Liver (tissue), 8 donors: ENCODE measurements at regions not wholly inside any gene's neighbourhood (a gene's known extent, or its start where the extent isn't known, plus 50 kb on each side); places are given as distances from the start of the nearest gene placed in this dataset.

Source experiments
- DNase-seq: peaks from one replicate; pipeline ENCODE4 v3.0.0-alpha.2; 2017; ENCODE audit warnings: low spot score
- H3K27ac ChIP-seq, 2 donors: one replicate each; pipeline ENCODE4 v1.7.0; 2013; ENCODE audit warnings: inconsistent platforms in 2 of 2, low read length in 2 of 2, control low read depth in 1 of 2, low read depth in 1 of 2, mild to moderate bottlenecking in 1 of 2
- H3K27me3 ChIP-seq, 4 donors: one replicate each; pipeline versions ENCODE4 v1.6.1 to v1.7.0; 2013; ENCODE audit warnings: low read length in 3 of 4, inconsistent platforms in 1 of 4, mild to moderate bottlenecking in 1 of 4, moderate library complexity in 1 of 4; ENCODE audit not compliant: control insufficient read depth in 4 of 4, insufficient read depth in 4 of 4
- H3K36me3 ChIP-seq, 4 donors: one replicate each; pipeline versions ENCODE4 v1.6.1 to v1.7.0; 2013; ENCODE audit warnings: low read length in 3 of 4, mild to moderate bottlenecking in 3 of 4, low read depth in 1 of 4, moderate library complexity in 1 of 4; ENCODE audit not compliant: control insufficient read depth in 4 of 4, insufficient read depth in 3 of 4
- H3K4me1 ChIP-seq, 4 donors: one replicate each; pipeline versions ENCODE4 v1.6.1 to v1.7.0; 2013; ENCODE audit warnings: low read length in 3 of 4, mild to moderate bottlenecking in 3 of 4, moderate library complexity in 1 of 4; ENCODE audit not compliant: control insufficient read depth in 4 of 4, insufficient read depth in 4 of 4
- H3K4me3 ChIP-seq, 3 donors: one replicate each; pipeline versions ENCODE4 v1.6.1 to v1.7.0; 2013; ENCODE audit warnings: low read length in 3 of 3, control low read depth in 1 of 3, low read depth in 1 of 3, mild to moderate bottlenecking in 1 of 3
- H3K9ac ChIP-seq, 2 donors: one replicate each; pipeline ENCODE4 v1.7.0; 2013; ENCODE audit warnings: low read length in 2 of 2, mild to moderate bottlenecking in 2 of 2, moderate library complexity in 2 of 2, control low read depth in 1 of 2, low read depth in 1 of 2
- H3K9me3 ChIP-seq, 4 donors: one replicate each; pipeline versions ENCODE4 v1.6.1 to v1.7.0; 2013; ENCODE audit warnings: low read length in 3 of 4; ENCODE audit not compliant: control insufficient read depth in 4 of 4
- EGR1 ChIP-seq, 2 donors: IDR thresholded peaks; 2 replicates each; pipeline ENCODE4 v1.6.1; 2016 to 2018; ENCODE audit warnings: antibody characterized with exemption in 2 of 2, low read depth in 2 of 2
- FOXA1 ChIP-seq: IDR thresholded peaks from 2 replicates; pipeline ENCODE4 v1.6.1; 2016; ENCODE audit warnings: antibody characterized with exemption
- FOXA2 ChIP-seq: IDR thresholded peaks from 2 replicates; pipeline ENCODE4 v1.6.1; 2016; ENCODE audit warnings: antibody characterized with exemption
- GABPA ChIP-seq, 2 donors: IDR thresholded peaks in 1 of 2; conservative IDR thresholded peaks in 1 of 2; 2 replicates each; pipeline ENCODE4 v1.6.1; 2016; ENCODE audit warnings: antibody characterized with exemption in 2 of 2, mild to moderate bottlenecking in 1 of 2, moderate library complexity in 1 of 2
- HNF4A ChIP-seq, 2 donors: conservative IDR thresholded peaks; 2 replicates each; pipeline ENCODE4 v1.6.1; 2016; ENCODE audit warnings: antibody characterized with exemption in 2 of 2, mild to moderate bottlenecking in 2 of 2
- HNF4G ChIP-seq: IDR thresholded peaks from 2 replicates; pipeline ENCODE4 v1.6.1; 2016; ENCODE audit warnings: antibody characterized with exemption
- JUND ChIP-seq, 2 donors: IDR thresholded peaks; 2 replicates each; pipeline ENCODE4 v1.6.1; 2016; ENCODE audit warnings: antibody characterized with exemption in 2 of 2
- NR2F2 ChIP-seq: IDR thresholded peaks from 2 replicates; pipeline ENCODE4 v1.6.1; 2016; ENCODE audit warnings: antibody characterized with exemption
- RAD21 ChIP-seq, 2 donors: IDR thresholded peaks; 2 replicates each; pipeline ENCODE4 v1.6.1; 2016; ENCODE audit warnings: antibody characterized with exemption in 2 of 2, mild to moderate bottlenecking in 2 of 2
- RXRA ChIP-seq, 2 donors: IDR thresholded peaks; 2 replicates each; pipeline ENCODE4 v1.6.1; 2017 to 2018; ENCODE audit warnings: antibody characterized with exemption in 2 of 2, mild to moderate bottlenecking in 1 of 2
- SP1 ChIP-seq: IDR thresholded peaks from 2 replicates; pipeline ENCODE4 v1.6.1; 2018; ENCODE audit warnings: antibody characterized with exemption, mild to moderate bottlenecking
- TAF1 ChIP-seq: conservative IDR thresholded peaks from 2 replicates; pipeline ENCODE4 v1.6.1; 2016; ENCODE audit warnings: antibody characterized with exemption, mild to moderate bottlenecking
- YY1 ChIP-seq: IDR thresholded peaks from 2 replicates; pipeline ENCODE4 v1.6.1; 2016; ENCODE audit warnings: antibody characterized with exemption, mild to moderate bottlenecking
- WGBS: extraction: QIAGEN DNeasy Blood & Tissue Kit; methylation state at CpG from one replicate; pipeline ENCODE4 v1.1.7; 2013; 5-methylcytosine and 5-hydroxymethylcytosine counted together
- TF ChIP-seq, protein P1 (sequence below): fragments of 150-350 bp; IDR thresholded peaks from 2 replicates; pipeline ENCODE4 v1.5.1; 2017; ENCODE audit warnings: improper control_type of control experiment, low read depth, low read length; ENCODE audit not compliant: missing input control
- TF ChIP-seq, protein P2 (sequence below): IDR thresholded peaks from 2 replicates; pipeline ENCODE4 v1.6.1; 2016; ENCODE audit warnings: antibody characterized with exemption, mild to moderate bottlenecking
- TF ChIP-seq, protein P3 (sequence below): IDR thresholded peaks from 2 replicates; pipeline ENCODE4 v1.6.1; 2016; ENCODE audit warnings: antibody characterized with exemption
- TF ChIP-seq, protein P4 (sequence below): IDR thresholded peaks from 2 replicates; pipeline ENCODE4 v1.6.1; 2016; ENCODE audit warnings: antibody characterized with exemption
- TF ChIP-seq, protein P5 (sequence below): IDR thresholded peaks from 2 replicates; pipeline ENCODE4 v1.6.1; 2016; ENCODE audit warnings: antibody characterized with exemption
- donor health status: healthy.
- donor health status: healthy.
- donor health status: healthy.
- donor health status: healthy.
- donor health status: healthy.

DNA sequence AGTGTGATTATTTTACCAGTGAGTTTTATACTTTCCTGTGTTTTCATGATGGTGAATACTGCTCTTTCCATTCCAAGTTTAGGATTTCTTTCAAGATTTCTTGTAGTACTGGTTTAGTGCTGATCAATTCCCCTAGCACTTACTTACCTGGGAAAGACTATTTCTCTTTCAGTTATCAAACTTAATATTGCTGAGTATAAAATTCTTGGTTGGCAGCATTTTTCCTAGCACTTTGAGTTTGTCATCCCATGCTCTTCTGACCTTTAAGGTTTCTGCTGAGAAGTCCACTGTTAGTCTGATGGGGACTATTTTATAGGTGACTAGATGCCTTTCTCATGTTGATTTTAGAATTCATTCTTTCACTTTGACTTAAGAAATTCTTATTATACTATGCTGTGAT is 842.8 kb upstream of the CITED2 start (continued):
- no peak for TF ChIP-seq HNF4G

DNA sequence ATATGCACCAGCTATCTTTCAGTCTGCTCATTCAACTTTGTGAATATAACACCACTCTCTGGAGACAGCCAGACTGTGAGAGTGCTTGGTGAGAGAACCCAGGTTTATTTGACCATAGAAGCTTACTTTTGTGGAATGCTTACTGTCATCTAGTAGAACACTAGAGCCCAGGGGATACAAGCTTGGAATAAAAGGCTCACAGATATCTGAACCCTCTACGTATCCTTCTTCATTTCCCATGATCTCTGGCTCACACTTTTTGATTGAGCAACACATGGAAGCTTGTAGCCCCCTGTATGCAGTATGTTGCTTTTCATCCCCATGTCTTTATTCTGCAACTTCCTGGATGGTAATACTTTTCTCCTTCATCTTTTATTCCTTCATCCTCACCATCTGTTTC is 835.3 kb upstream of the CITED2 start:
- no peak overlapping the region for H3K27ac ChIP-seq
- no peaks in the 10 kb centered on the region for H3K4me1 ChIP-seq
- no peak overlapping the region for H3K9ac ChIP-seq
- no peak for DNase-seq
- no peaks in the 10 kb centered on the region for H3K27me3 ChIP-seq
- no peaks in the 10 kb centered on the region for H3K9me3 ChIP-seq
- 82% methylated on average over 1 of the region's 1 CpG for WGBS
- H3K4me3 ChIP-seq, result no peak overlapping the region
- no peaks in the 10 kb centered on the region for H3K36me3 ChIP-seq
- TF ChIP-seq FOXA2 (no peak), RXRA (IDR thresholded peaks at IDR 0.05) (no peak), TAF1 (no peak), YY1 (no peak), SP1 (no peak), GABPA (IDR thresholded peaks at IDR 0.05 in 1 of 2, conservative IDR thresholded peaks at IDR 0.05 in 1 of 2) (no peak), HNF4G (no peak), RAD21 (IDR thresholded peaks at IDR 0.05) (no peak), JUND (IDR thresholded peaks at IDR 0.05) (no peak), NR2F2 (no peak), HNF4A (conservative IDR thresholded peaks at IDR 0.05) (no peak), EGR1 (IDR thresholded peaks at IDR 0.05; ENCODE audit: low read depth in 2 of 2) (no peak), FOXA1 (no peak)
- TF ChIP-seq, protein P1, sequence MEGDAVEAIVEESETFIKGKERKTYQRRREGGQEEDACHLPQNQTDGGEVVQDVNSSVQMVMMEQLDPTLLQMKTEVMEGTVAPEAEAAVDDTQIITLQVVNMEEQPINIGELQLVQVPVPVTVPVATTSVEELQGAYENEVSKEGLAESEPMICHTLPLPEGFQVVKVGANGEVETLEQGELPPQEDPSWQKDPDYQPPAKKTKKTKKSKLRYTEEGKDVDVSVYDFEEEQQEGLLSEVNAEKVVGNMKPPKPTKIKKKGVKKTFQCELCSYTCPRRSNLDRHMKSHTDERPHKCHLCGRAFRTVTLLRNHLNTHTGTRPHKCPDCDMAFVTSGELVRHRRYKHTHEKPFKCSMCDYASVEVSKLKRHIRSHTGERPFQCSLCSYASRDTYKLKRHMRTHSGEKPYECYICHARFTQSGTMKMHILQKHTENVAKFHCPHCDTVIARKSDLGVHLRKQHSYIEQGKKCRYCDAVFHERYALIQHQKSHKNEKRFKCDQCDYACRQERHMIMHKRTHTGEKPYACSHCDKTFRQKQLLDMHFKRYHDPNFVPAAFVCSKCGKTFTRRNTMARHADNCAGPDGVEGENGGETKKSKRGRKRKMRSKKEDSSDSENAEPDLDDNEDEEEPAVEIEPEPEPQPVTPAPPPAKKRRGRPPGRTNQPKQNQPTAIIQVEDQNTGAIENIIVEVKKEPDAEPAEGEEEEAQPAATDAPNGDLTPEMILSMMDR, result no peak
- TF ChIP-seq, protein P2, sequence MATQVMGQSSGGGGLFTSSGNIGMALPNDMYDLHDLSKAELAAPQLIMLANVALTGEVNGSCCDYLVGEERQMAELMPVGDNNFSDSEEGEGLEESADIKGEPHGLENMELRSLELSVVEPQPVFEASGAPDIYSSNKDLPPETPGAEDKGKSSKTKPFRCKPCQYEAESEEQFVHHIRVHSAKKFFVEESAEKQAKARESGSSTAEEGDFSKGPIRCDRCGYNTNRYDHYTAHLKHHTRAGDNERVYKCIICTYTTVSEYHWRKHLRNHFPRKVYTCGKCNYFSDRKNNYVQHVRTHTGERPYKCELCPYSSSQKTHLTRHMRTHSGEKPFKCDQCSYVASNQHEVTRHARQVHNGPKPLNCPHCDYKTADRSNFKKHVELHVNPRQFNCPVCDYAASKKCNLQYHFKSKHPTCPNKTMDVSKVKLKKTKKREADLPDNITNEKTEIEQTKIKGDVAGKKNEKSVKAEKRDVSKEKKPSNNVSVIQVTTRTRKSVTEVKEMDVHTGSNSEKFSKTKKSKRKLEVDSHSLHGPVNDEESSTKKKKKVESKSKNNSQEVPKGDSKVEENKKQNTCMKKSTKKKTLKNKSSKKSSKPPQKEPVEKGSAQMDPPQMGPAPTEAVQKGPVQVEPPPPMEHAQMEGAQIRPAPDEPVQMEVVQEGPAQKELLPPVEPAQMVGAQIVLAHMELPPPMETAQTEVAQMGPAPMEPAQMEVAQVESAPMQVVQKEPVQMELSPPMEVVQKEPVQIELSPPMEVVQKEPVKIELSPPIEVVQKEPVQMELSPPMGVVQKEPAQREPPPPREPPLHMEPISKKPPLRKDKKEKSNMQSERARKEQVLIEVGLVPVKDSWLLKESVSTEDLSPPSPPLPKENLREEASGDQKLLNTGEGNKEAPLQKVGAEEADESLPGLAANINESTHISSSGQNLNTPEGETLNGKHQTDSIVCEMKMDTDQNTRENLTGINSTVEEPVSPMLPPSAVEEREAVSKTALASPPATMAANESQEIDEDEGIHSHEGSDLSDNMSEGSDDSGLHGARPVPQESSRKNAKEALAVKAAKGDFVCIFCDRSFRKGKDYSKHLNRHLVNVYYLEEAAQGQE, result no peak
- TF ChIP-seq, protein P3, sequence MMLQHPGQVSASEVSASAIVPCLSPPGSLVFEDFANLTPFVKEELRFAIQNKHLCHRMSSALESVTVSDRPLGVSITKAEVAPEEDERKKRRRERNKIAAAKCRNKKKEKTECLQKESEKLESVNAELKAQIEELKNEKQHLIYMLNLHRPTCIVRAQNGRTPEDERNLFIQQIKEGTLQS, result no peak
- TF ChIP-seq, protein P4, sequence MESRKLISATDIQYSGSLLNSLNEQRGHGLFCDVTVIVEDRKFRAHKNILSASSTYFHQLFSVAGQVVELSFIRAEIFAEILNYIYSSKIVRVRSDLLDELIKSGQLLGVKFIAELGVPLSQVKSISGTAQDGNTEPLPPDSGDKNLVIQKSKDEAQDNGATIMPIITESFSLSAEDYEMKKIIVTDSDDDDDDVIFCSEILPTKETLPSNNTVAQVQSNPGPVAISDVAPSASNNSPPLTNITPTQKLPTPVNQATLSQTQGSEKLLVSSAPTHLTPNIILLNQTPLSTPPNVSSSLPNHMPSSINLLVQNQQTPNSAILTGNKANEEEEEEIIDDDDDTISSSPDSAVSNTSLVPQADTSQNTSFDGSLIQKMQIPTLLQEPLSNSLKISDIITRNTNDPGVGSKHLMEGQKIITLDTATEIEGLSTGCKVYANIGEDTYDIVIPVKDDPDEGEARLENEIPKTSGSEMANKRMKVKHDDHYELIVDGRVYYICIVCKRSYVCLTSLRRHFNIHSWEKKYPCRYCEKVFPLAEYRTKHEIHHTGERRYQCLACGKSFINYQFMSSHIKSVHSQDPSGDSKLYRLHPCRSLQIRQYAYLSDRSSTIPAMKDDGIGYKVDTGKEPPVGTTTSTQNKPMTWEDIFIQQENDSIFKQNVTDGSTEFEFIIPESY, result no peak
- TF ChIP-seq, protein P5, sequence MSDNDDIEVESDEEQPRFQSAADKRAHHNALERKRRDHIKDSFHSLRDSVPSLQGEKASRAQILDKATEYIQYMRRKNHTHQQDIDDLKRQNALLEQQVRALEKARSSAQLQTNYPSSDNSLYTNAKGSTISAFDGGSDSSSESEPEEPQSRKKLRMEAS, result no peak
